ENCODE measurements at regions not wholly inside any gene's neighbourhood (a gene's known extent, or its start where the extent isn't known, plus 50 kb on each side); places are given as distances from the start of the nearest gene placed in this dataset.

DNA sequence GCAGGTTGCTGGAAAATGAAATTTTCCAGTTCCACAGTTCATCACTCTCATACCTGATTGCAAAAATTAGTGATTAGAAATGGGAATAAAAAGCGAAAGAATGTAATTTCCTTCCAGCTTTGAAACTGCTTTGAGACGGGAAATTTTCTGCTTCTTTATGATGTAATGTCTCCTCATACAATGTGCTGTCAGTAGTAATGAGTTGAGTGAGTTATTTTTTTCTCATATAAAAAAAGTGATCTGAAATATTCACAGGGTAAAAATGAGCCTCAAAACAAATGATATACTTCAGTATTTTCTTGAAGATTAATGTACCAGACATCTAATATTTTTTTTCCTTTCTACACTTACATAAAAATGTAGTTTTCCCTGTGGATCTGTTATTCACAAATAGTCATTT, 179.1 kb upstream of the FAT4 start:
- DNase-seq: no peak

DNA sequence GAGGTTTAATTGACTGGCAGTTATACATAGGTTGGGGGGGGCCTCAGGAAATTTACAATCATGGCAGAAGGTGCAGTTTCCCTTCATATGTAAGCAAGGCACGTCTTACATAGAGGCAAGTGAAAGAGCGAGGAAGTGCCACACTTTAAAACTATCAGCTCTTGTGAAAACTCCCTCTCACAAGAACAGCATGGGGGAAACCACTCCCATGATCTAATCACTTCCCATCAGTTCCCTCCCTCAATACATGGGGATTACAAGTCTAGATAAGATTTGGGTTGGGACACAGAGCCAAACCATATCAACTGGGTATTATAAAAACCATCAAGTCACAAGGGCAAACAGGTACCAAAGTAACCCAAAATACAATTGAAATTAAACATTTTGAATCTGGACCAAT, 182.0 kb upstream of the FAT4 start:
- no peak for DNase-seq

DNA sequence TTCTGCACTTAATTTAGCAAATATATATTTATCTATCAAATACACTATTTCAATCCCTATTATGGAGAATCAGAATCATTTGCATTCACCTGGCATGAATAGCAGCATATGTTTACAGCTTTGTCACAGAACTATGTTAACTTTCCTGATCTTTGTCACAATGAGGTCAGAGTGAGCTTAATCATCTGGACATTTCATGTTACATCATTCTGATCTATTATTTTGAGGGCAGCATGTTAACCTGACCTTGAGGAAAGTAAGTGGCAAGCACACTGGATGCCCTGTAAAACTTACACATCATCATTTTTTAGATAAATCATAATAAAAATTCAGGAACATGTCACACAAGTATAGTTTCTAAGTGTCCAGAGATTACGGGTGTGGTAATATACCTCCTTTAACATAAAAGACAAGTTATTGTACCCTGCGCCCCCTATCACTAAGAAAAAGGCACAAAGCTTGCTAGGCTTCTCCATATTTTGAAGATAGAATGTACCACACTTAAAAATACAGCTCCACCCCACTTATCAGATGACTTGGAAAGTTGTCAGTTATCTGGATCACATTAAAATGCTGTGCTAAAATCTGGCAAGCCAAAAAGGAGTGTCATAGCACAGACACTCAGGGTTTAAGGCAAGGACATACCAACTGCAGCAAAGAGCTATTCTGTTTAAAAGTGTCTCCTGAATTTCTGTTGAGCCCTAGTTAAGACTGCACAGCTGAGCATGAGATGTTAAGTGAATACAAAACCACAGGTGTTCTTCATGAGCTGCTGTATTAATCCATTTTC, 182.7 kb upstream of the FAT4 start:
- no peak for DNase-seq

DNA sequence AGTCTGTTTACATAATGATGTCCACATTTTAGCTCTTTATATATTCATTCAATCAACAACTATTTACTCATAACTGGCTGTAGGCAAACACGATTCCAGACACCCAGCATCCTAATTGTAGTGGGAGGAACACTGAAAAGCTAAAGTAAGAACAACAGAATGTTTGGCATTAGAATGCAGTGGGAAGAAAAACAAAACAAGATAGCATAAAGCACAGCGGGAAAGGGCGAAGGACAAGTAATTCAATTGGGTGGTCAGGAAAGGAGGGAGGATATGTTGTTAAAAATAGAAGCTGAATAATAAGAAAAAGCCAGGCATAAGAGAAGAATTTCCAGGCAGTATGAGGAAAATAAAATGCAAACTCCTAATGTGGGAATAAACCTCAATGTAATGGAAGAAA, 189.5 kb upstream of the FAT4 start:
- DNase-seq: no peak

DNA sequence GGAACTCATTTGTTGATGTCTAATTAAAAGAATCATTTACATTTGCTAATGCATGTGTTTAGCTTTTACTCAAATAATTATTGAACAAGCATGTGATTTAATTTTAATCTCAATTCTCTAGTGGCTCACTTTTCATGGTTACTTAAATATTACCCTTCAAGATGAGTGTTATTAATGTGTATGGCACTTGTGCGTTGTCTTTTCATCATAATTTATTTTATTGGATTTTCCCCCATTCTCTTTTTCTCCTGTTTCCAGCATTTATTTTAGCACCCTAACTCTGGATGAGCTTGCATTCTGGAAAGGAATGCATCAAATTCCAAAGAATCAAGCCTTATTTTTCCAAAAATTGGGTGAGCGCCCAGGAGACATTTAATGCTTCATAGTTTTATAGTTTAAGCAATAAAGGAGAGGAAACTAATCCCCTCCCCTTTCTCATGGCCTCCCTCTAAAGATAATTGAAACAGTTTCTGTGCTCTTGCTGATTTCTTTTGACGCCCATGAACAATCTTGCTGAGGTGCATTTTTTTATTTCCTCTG, 191.1 kb upstream of the FAT4 start:
- no peak for DNase-seq

DNA sequence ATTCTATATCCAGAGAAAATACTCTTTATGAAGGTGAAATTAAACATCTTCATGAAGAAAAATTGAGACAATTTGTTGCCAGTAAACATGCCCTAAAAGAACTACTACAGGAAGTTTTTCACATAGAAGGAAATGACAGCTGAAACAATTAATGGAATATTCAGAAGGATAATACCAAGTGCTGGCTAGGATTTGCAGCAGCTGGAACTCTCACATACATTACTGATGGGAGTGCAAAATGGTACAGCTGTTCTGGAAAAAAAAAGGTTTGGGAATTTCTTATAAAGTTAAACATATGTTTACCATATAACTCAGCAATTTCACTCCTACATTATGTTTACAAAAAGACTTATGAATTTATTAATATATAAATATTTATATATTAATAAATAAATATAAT, 193.2 kb upstream of the FAT4 start:
- DNase-seq: no peak

DNA sequence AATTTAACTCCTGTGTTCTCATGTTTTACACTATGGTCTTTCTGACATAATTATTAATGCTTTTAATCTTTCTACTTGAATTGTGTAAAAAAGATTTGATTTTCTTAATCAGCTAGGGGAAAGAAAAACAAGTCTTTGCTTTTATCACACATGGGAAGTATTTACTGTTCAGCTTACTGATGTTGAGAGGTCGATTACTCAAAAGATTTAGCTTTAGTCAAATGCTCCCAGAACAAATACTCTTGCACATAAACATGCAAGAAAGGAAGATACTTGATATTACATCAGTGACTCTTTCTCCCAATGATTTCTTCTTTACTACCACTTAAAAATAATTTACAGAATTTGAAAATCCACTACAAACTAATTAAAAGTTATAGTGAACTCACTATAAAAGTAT, 198.3 kb upstream of the FAT4 start:
- DNase-seq: no peak

DNA sequence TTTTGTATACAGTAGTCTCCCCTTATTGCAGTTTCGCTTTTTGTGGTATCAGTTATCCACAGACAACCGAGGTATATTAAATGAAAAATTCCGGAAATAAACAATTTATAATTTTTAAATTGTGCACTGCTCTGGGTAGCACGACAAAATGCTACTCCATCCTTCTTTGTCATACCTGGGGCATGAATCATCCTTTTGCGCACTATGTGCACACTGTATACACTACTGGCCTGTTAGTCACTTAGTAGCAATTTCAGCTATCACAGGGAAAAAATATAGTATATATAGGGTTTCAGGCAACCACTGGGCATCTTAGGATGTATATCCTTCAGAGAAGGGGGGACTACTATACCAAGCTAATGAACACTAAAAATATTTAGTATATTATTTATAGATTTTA, 198.8 kb upstream of the FAT4 start:
- no peak for DNase-seq

DNA sequence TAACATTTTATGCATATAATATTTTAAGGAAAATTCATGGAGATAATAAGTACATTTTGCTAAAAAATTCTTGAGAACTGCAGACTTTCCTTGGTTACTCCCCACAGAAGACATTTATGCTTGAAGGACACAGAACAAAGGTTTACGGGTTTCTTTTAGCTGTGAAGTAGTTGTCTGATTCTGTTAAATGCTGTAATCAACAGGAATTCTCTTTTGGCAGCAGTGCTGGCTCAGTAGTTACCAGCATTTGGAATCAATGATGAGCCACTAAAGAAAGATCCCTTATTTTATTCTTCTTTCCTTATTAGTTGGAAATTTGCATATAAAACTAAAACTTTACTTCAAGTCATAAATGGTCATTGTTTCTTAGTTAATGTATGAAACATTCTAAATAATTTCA, 199.3 kb upstream of the FAT4 start:
- no peak for DNase-seq

DNA sequence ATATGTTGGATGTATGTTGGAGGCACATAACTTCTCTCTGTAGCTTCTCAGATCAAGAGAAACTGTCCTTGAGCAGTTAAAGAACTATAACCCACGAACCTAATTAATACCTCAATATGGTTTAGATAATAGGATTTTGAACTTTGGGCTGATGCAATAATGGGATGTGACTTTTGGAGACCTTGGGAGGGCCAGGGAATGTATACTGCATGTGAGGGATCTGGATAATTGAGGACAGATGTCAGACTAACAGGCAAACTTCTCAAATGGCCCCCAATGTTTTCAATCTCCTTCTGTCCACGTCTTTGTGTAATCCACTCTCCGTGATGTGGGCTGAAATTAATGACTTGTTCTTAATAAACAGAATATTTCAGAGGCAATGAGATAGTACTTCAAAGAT, 202.2 kb upstream of the FAT4 start:
- DNase-seq: no peak

DNA sequence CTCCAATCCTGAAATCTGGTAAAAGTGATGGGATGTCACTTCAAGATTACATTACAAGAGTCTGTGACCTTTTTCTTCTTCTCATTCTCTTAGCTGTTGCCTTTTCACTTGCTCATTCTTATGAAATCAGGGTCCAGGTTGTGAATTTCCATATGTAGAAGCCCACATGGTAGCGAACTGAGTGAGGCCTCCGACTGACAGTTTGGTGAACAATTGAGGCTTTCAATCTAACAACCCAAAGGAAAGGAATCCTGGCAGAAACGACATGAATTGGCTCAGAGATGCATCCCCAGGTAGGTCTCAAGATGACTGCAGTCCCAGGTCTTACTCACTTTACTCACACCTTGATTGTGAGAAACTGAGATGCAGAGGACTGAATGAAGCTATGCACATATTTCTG, 203.4 kb upstream of the FAT4 start:
- no peak for DNase-seq

DNA sequence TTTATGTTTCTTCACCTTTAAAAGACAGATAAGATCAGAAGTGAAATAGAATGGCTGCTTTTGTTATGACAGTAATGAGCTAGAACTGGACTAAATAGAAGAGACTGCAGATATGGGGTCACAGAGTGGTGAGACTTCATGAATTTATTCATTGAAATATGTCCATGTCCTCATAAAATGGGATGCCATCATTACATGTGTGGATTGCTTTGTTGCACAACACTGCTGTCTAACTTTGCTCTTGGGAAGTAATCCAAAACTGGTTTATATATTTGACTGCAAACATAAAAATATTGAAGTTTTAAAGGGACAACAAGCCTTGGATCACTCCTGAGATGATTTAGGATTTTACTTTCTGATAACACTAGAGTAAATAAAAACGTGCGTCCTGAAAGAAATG, 209.2 kb upstream of the FAT4 start:
- DNase-seq: no peak

DNA sequence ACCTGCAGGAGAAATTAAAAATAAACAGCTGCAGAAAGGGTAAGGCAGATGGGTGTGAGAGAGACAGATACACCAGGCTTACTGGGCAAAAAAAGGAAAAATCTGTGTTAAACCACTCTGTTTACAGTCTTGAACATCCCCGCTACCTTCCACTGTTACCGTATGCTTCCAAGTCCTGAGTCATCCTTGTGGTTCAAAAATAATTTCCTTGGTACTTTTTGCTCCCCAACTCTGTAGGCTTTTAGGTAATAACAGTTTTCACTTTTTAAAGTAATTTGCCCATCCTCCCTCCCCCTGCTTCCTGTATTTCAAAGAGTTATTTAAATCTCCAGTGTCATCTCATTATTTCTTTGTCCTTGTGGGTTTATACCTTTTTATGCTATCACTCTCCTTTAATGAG, 210.1 kb upstream of the FAT4 start:
- no peak for DNase-seq

DNA sequence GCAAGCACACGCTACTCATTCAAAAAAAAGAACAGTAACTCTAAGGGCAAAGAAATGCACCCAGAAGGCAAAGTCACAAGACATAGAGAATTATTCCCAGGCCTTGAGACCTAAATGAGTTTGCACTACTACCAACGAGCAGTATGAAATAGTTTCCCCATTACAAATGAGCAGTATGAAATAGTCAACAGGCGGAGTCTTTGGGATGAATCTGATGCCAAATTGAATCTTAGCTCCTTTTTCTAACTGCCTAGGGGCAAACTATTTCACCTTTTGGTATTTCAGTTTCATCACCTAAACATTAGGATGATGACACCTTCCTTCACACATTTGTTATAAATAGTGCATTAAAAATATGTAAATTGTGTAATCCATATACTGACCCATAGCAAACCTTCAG, 213.0 kb upstream of the FAT4 start:
- no peak for DNase-seq

DNA sequence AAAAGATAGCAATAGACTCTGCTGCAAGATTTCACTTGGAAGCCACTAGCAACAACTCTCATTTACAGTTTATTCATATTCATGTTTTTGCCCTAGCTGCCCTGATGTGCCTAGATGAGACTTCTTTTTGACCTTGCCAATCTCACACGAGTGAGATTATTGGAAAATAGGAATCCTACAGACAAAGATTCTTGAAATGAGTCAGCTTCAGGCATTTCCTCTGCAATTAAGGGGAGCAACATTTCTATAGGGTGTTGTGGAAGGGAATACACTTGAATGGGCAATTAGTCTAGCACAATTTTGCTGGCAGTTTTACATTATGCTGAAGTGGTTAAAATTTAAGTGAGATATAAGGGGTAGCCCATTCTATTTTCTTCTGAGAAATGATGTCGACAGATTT, 217.0 kb upstream of the FAT4 start:
- DNase-seq: no peak

DNA sequence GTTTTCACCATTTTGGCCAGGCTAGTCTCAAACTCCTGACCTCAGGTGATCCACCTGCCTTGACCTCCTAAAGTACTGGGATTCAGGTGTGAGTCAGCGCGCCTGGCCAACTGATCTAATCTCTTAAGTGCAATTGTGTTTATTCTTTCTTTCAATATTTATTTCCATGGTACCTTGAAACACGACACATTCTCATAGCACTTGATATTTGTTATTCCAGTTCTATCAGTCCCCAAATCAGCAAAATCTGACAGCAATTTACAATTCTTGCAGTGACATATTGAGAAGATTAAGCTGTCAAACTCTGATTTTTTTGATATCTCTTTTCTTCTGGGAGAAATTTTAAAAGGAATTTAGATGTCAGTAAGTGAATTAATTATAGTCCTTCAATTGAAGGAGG, 218.1 kb upstream of the FAT4 start:
- no peak for DNase-seq

DNA sequence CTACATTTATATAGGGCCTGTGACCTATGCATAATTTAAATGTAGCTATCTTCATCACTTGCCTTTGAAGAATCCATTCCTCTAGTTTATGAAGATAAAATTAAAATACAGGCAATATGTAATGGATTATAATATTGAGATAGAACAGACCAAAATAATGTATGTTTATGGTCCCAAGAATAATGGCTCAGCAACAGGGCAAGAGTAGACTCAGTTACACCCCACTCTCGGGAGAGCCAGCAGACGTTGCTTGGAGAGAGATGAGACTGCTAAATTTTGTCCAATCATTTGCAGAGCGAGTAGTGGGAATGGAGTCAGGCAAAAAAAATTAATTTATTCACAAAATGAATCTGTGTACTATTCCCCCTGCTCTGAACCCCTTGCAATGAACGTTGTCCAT, 223.2 kb upstream of the FAT4 start:
- no peak for DNase-seq

DNA sequence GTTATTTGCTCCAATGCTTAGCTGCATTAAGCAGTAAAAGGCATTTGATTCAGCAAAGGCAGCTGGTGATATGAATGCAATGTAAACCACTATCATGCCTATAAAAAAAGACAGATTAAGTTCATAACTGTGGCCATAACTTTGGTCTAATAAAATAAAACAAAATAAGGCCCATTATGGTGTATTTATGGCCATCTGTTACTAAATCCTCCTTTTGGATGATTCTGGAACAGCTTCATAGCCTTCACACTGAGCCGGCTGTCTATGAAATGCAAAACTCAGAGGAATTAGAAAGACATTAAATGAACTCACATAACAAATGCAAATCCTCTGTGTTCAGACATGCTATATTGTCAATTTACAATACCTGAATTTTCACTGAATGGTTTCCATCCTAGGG, 223.7 kb upstream of the FAT4 start:
- DNase-seq: peak; percentile 4

DNA sequence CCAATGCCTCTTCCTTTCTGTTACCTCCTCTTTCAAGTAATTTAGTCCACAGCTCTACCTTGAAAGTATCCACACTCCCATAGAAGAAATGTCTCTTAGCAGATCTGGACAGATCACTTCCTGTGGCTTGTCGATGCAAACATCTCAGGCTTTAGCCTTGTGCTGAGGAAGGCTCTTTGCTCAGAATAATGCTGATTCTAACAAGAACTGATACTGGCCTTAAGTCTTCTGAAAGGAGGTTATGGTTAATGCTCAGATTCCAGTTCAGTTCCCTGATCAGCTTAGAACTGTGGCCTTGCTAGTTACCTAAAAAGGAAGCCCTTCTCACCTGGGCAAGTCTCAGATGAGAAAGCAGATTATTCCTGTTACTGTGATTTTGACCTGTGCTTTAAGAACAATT, 230.1 kb upstream of the FAT4 start:
- no peak for DNase-seq

DNA sequence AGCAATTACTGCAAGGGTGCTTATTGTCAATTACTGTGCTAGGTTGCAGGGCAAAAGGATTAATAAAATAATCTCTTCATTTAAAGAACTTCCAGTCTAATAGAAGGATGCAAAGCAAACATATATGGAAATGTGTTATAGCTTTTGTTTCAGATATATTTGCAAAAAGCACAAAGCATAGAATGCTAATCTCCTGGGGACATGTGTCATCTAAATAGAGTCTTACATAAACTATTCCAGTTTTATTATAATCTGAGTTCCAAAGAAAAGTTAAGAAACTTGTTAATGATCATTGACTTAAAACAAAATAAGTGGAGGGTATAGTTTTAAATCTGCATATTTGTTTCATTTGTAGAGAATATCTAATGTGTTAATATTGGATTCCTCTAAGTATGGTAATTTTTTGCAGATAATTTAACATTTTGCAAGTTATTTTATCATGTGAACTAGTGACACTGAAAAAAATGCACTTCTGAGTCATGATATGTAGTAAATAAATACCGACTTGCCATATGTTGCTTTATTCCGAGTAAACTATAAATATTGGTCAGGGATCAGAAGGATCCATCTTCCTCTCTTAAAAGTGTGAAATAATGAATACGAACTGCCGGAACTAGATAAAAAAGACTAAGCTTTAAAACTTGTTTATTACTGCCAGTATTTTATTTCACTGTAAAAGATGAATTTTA, 231.9 kb upstream of the FAT4 start:
- DNase-seq: no peak

DNA sequence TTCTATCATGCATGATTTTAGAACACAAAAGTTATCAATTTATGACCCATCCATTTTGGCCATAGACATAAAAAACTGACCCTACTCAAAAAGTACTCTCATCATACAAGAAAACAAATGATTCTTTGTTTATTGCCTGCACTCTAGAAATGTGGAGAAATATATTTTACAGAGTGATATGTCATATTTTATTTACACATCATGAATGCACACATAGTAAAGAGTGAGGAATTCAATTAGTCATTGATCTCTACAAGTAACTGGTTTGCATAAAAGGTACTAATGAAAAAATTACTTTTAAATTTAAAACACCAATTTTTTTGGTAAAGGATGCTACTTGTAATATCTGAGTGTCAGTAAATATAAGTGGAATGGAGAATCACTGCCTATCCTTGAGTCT, 242.5 kb upstream of the FAT4 start:
- DNase-seq: no peak

DNA sequence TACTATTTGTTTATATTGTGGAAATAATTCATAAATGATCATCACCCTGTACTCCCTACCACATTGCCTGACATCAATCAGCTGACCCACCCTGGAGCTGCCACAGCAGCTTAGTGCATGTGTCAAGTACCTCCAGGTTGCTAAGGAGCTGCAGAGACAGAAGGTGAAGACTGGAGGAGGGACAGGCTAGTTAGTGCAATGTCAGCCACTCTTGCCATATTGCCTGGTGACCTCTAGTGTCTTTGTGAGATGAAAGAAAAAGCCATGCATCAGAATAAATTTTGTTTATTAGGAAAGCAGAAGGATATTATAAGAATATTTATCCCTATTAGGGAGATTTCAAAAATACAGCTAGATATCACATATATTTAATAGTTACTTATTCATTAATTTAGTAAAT, 243.9 kb upstream of the FAT4 start:
- DNase-seq: peak; percentile 40

DNA sequence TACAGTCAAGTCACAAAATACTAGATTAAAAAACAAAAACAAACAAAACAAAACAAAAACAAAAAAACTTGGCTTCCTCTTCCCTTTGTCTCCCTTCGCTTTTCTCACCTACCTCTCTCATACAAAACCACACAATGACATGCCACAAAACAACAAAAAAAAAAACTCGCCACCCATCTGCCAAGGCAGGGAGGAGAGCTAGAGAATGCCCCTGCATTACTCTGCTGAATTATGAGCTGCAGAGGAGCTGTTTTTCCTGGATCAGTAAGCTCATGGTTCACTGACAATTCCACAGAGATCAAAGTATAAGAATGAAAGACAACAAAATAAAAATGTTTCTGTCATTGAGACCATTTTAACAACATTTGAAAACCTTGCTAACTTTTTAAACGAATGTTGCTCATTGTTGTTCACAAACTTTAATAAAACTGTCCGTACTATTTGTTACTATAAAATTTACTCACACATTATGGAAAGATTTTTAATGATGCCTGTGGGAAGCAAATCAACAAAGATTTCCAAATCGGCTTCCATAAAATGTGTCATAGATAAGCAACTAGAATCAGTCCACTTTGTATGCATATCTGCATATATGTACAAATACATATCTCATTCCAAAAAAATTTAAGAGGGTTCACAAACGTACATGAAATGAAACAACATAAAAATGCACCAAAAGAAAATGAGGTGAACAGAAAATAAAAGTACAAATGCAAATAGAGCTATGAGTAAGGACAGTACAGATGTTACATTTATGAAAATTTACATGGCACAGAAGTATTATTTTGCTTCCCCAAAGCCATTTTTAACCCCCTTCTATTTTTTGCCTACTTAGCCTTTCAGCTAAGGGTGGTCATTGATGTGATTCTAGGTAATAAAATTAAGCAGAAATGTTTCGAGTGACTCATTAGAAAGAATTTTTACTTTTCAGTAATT, 252.4 kb upstream of the FAT4 start:
- DNase-seq: no peak

DNA sequence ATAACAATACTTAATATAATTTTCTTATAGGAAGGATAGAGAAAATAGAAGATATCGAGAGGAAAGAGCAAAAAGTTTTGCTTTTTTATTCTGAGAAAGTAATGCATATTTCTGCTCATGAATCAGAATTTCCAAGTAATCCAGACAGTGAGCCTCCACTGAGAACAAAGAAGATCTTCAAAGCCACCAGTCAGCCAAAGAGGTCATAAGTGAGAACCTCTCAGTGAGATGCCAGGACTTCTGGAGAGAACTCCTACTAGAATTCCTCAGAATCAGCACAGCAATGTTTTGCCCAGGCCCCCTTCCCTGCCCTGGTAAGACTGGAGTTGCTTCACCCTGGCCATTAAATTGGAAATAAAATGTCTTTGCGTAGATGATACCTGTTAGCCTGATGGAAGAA, 254.4 kb upstream of the FAT4 start:
- no peak for DNase-seq

Measured in NCI-H524 treated with DMSO at 0.1 percent for 48 hours (cell line).